Prostate gland (tissue), 2 donors: ENCODE measurements at regions not wholly inside any gene's neighbourhood (a gene's known extent, or its start where the extent isn't known, plus 50 kb on each side); places are given as distances from the start of the nearest gene placed in this dataset.

Experiments used
- CTCF ChIP-seq, 4 experiments: fragments of 200-600 bp in 2 of 4; fragments of 450-650 bp in 2 of 4; sonication (generic) in 2 of 4; IDR thresholded peaks; 1 replicate in 3 of 4; 2 replicates in 1 of 4; pipeline ENCODE4 v1.5.1; 2016 to 2019; ENCODE audit warnings: antibody characterized with exemption in 4 of 4, mild to moderate bottlenecking in 2 of 4, moderate library complexity in 2 of 4
- POLR2AphosphoS5 ChIP-seq: sonication (generic); formaldehyde crosslinking; IDR thresholded peaks from one replicate; pipeline ENCODE4 v1.6.1; 2017; ENCODE audit warnings: antibody characterized with exemption

GRCh38 chr9:129480227-129480626 lies 140.7 kb downstream of the C9orf50 start:
- TF ChIP-seq CTCF (IDR thresholded peaks at IDR 0.05) (peak in 1 of 4 experiments; percentile 5), POLR2AphosphoS5 (no peak)
